Vagina (tissue), 2 donors: ENCODE measurements at regions not wholly inside any gene's neighbourhood (a gene's known extent, or its start where the extent isn't known, plus 50 kb on each side); places are given as distances from the start of the nearest gene placed in this dataset.

ENCODE experiments used
- DNase-seq, 2 donors: peaks; one replicate each; pipeline ENCODE4 v3.0.0-alpha.2; 2017; ENCODE audit errors: extremely low spot score in 2 of 2
- H3K27ac ChIP-seq: fragments of 200-600 bp; sonication (generic); one replicate; pipeline ENCODE4 v1.5.1; 2019
- H3K27me3 ChIP-seq: fragments of 200-600 bp; sonication (generic); one replicate; pipeline ENCODE4 v1.5.1; 2019
- H3K36me3 ChIP-seq, 2 donors: fragments of 200-600 bp; sonication (generic); one replicate each; pipeline ENCODE4 v1.5.1; 2017 to 2019
- H3K4me1 ChIP-seq: fragments of 200-600 bp; sonication (generic); one replicate; pipeline ENCODE4 v1.5.1; 2019
- H3K4me3 ChIP-seq, 2 donors: fragments of 200-600 bp; sonication (generic); 1 replicate in 1 of 2; 2 replicates in 1 of 2; pipeline ENCODE4 v1.5.1; 2016 to 2019
- H3K9me3 ChIP-seq: fragments of 200-600 bp; sonication (generic); one replicate; pipeline ENCODE4 v1.5.1; 2019
- POLR2A ChIP-seq, 2 donors: fragments of 450-650 bp; IDR thresholded peaks; one replicate each; pipeline ENCODE4 v1.6.1; 2017; ENCODE audit warnings: antibody characterized with exemption in 2 of 2, mild to moderate bottlenecking in 2 of 2, moderate library complexity in 2 of 2
- POLR2AphosphoS5 ChIP-seq, 2 donors: sonication (generic); formaldehyde crosslinking; IDR thresholded peaks; one replicate each; pipeline ENCODE4 v1.9.0; 2017; ENCODE audit warnings: antibody characterized with exemption in 2 of 2, mild to moderate bottlenecking in 2 of 2, low read depth in 1 of 2; ENCODE audit not compliant: insufficient read depth in 1 of 2
- intact Hi-C: fragments of 100-400 bp; cut with DNase I; formaldehyde crosslinking; loops from one replicate; pipeline ENCODE4 v1.15.1; 2023
- TF ChIP-seq, protein P1 (sequence below), 3 experiments: fragments of 450-650 bp in 2 of 3; fragments of 200-600 bp in 1 of 3; sonication (generic) in 1 of 3; IDR thresholded peaks; one replicate each; pipeline ENCODE4 v1.5.1; 2017 to 2019; ENCODE audit warnings: antibody characterized with exemption in 3 of 3, mild to moderate bottlenecking in 2 of 3, moderate library complexity in 2 of 3

DNA sequence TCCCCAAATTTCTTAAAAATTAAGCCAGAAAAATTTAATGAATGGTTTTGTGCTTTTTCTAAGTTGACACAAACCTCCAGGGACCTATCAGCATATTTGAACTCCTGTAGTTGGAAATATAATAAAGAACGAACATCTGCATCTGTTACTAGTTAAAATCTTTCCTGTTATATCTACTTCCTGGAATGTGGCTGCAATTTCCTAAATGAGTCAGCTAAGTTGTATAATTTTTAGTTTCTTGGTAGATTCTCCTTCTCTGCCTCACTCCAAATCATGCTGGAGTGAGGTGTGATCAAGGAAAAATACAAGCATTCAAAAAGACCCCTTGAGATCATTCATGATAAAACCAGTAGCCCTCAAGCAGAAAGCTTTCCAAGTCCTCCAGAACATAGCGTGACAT, 106.2 kb upstream of the MCTP2 start:
- TF ChIP-seq POLR2AphosphoS5 (IDR thresholded peaks at IDR 0.05; ENCODE audit: insufficient read depth in 1 of 2, low read depth in 1 of 2) (no peak), POLR2A (IDR thresholded peaks at IDR 0.05) (no peak)
- peaks cover 7% of the 10 kb centered on the region for H3K4me1 ChIP-seq
- H3K9me3 ChIP-seq: no peaks in the 10 kb centered on the region
- no peak for DNase-seq
- no peak overlapping the region for H3K27ac ChIP-seq
- H3K27me3 ChIP-seq: no peaks in the 10 kb centered on the region
- no peak overlapping the region for H3K4me3 ChIP-seq
- intact Hi-C loops: no loop called here
- no peaks in the 10 kb centered on the region for H3K36me3 ChIP-seq

DNA sequence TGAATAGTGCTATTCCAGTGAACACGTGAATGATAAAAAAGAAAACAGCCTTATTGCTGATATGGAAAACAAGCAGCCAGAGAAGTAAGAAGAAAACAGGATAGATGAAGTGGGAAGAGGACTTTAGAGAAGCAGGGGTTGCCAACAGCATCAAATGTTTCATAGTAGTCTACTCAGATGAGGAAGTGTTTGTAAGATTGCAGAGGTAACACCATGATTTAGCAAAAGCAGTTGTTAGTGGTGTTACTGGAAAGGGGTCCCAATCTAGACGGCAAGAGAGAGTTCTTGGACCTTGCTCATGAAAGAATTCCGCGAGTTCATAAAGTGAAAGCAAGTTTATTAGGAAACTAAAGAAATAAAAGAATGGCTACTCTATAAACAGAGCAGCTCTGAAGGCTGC, 108.8 kb upstream of the MCTP2 start:
- Histone ChIP-seq H3K27ac (no peak overlapping the region), H3K9me3 (no peaks in the 10 kb centered on the region), H3K4me1 (peaks cover 18% of the 10 kb centered on the region), H3K36me3 (no peaks in the 10 kb centered on the region), H3K4me3 (no peak overlapping the region), H3K27me3 (no peaks in the 10 kb centered on the region)
- no peak for DNase-seq
- intact Hi-C loops: no loop called here
- TF ChIP-seq POLR2A (IDR thresholded peaks at IDR 0.05) (no peak), POLR2AphosphoS5 (IDR thresholded peaks at IDR 0.05; ENCODE audit: insufficient read depth in 1 of 2, low read depth in 1 of 2) (no peak)
- TF ChIP-seq, protein P1, sequence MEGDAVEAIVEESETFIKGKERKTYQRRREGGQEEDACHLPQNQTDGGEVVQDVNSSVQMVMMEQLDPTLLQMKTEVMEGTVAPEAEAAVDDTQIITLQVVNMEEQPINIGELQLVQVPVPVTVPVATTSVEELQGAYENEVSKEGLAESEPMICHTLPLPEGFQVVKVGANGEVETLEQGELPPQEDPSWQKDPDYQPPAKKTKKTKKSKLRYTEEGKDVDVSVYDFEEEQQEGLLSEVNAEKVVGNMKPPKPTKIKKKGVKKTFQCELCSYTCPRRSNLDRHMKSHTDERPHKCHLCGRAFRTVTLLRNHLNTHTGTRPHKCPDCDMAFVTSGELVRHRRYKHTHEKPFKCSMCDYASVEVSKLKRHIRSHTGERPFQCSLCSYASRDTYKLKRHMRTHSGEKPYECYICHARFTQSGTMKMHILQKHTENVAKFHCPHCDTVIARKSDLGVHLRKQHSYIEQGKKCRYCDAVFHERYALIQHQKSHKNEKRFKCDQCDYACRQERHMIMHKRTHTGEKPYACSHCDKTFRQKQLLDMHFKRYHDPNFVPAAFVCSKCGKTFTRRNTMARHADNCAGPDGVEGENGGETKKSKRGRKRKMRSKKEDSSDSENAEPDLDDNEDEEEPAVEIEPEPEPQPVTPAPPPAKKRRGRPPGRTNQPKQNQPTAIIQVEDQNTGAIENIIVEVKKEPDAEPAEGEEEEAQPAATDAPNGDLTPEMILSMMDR (IDR thresholded peaks at IDR 0.05): no peak

GRCh38 chr15:94119923-94120775, 111.2 kb upstream of the MCTP2 start:
- H3K27ac ChIP-seq: peak overlapping the region; percentile 63
- no peaks in the 10 kb centered on the region for H3K9me3 ChIP-seq
- H3K4me3 ChIP-seq: no peak overlapping the region
- intact Hi-C loops: loop anchor here (5.0 kb wide), 1 partner anchor 1088 kb away; no protein-coding TSS in a partner anchor
- no peaks in the 10 kb centered on the region for H3K36me3 ChIP-seq
- no peak for DNase-seq
- H3K4me1 ChIP-seq: peaks cover 18% of the 10 kb centered on the region
- H3K27me3 ChIP-seq: no peaks in the 10 kb centered on the region
- TF ChIP-seq POLR2AphosphoS5 (IDR thresholded peaks at IDR 0.05; ENCODE audit: insufficient read depth in 1 of 2, low read depth in 1 of 2) (peak in 1 of 2 donors; percentile 79), POLR2A (IDR thresholded peaks at IDR 0.05) (no peak)
- TF ChIP-seq, protein P1 (IDR thresholded peaks at IDR 0.05): peak; percentile 94 to 98 (median 97)

DNA sequence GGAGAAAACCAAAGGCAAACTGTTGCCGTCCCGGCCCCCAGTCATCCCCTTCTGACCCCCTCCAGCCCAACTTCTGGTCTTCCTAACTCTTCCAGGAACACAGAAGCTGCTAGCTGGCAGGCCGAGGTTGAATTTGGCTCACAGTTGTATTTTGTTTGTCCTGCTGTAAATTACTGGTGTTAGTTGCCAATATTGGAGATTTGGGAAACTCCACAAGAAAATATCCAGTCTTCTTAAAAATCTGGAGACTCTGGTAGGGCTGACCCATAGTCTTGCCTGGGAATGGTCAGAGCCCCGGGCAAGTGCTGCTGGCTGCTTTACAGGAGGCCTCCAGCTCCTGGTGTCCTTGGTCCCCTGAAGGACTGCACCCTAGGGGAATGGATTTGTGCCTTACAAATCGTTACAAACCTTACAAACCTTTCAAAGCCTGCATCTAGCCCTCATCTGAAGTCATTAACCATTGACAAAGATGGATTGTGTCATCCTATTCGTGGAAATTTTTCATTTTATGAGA, 112.0 kb upstream of the MCTP2 start:
- H3K9me3 ChIP-seq: no peaks in the 10 kb centered on the region
- H3K4me3 ChIP-seq: no peak overlapping the region
- intact Hi-C loops: loop anchor here (5.0 kb wide), 1 partner anchor 1087 kb away; no protein-coding TSS in a partner anchor
- peak overlapping the region; percentile 63 for H3K27ac ChIP-seq
- no peak for DNase-seq
- peaks cover 18% of the 10 kb centered on the region for H3K4me1 ChIP-seq
- H3K36me3 ChIP-seq: no peaks in the 10 kb centered on the region
- TF ChIP-seq, protein P1 (IDR thresholded peaks at IDR 0.05): no peak
- no peak for TF ChIP-seq POLR2AphosphoS5 (IDR thresholded peaks at IDR 0.05; ENCODE audit: insufficient read depth in 1 of 2, low read depth in 1 of 2)
- TF ChIP-seq POLR2A (IDR thresholded peaks at IDR 0.05): no peak
- H3K27me3 ChIP-seq: no peaks in the 10 kb centered on the region

- Histone ChIP-seq H3K4me1 (no peaks in the 10 kb centered on the region), H3K27me3 (no peaks in the 10 kb centered on the region), H3K36me3 (no peaks in the 10 kb centered on the region), H3K4me3 (no peak overlapping the region), H3K9me3 (no peaks in the 10 kb centered on the region), H3K27ac (no peak overlapping the region)
- intact Hi-C loops: no loop called here
- DNase-seq: no peak
- TF ChIP-seq, protein P1 (IDR thresholded peaks at IDR 0.05): no peak
- TF ChIP-seq POLR2A (IDR thresholded peaks at IDR 0.05): no peak
- TF ChIP-seq POLR2AphosphoS5 (IDR thresholded peaks at IDR 0.05; ENCODE audit: insufficient read depth in 1 of 2, low read depth in 1 of 2): no peak
Observed at GRCh38 chr15:94110476-94111130, 120.8 kb upstream of the MCTP2 start.
